HepG2 (cell line): ENCODE measurements at regions not wholly inside any gene's neighbourhood (a gene's known extent, or its start where the extent isn't known, plus 50 kb on each side); places are given as distances from the start of the nearest gene placed in this dataset.
A peak's percentile ranks its signal among the peaks of the same experiment; 100 is the strongest.
"Not testable (repeated sequence)": the region's sequence is repeated elsewhere in the genome, so short reads cannot be mapped to it uniquely, and the experiment has no call there.

Experiments
- ATAC-seq: fragments of 200-7000 bp; cut with Tn5 transposase; 3 replicates; pipeline ENCODE4 v1.9.1; 2020; ENCODE audit warnings: mild to moderate bottlenecking, moderate library complexity
- BruUV-seq: library from RNA; stranded (reverse); fragments of 400-500 nt; replicated peaks from 2 replicates; lab custom pipeline; 2021; lab: Mats Ljungman, UMichigan
- CTCF ChIA-PET: fragments of 300-600 bp; formaldehyde crosslinking; extraction: SDS; loops from one replicate; lab custom pipeline; 2021; ENCODE audit warnings: low total read pairs, inconsistent platforms, low intra/inter-chr PET ratio; lab: Yijun Ruan, JAX
- POLR2A ChIA-PET: fragments of 350-600 bp; sonication (Branson Sonifier 250); formaldehyde crosslinking; loops from one replicate; lab custom pipeline; 2020; ENCODE audit warnings: antibody characterized with exemption, inconsistent platforms; lab: Yijun Ruan, JAX
- DNase-seq: peaks from one replicate; pipeline ENCODE4 v3.0.0-alpha.2; 2015; ENCODE audit warnings: low spot score
- FAIRE-seq: peaks from 3 replicates; lab custom pipeline; 2011; peaks lifted over from hg19 to GRCh38; lab: Jason Lieb, UNC
- H2AFZ ChIP-seq: one replicate; pipeline ENCODE4 v1.6.1; 2011; ENCODE audit warnings: low read length, inconsistent platforms
- H3K27ac ChIP-seq: fragments of 300-600 bp; 3 replicates; pipeline ENCODE4 v1.8.0; 2011; ENCODE audit warnings: mixed run types, mild to moderate bottlenecking, mixed read lengths, low read length, inconsistent platforms; ENCODE audit not compliant: insufficient read depth; ENCODE audit errors: extremely low read length
- H3K27me3 ChIP-seq, 2 experiments: fragments of 200-600 bp in 1 of 2; 2 replicates in 1 of 2; 3 replicates in 1 of 2; pipeline versions ENCODE4 v1.6.0 to v1.8.0; 2011; ENCODE audit warnings: low read length in 2 of 2, mild to moderate bottlenecking in 2 of 2, moderate library complexity in 2 of 2, inconsistent platforms in 1 of 2; ENCODE audit not compliant: insufficient read depth in 2 of 2, control insufficient read depth in 1 of 2
- H3K36me3 ChIP-seq, 2 experiments: fragments of 200-600 bp in 1 of 2; replicated peaks in 1 of 2; 2 replicates in 1 of 2; 3 replicates in 1 of 2; pipeline versions ENCODE4 v1.5.1 to v1.8.0; 2011; ENCODE audit warnings: low read length in 2 of 2, inconsistent platforms in 1 of 2; ENCODE audit not compliant: insufficient read depth in 2 of 2, control insufficient read depth in 1 of 2
- H3K4me1 ChIP-seq: 2 replicates; pipeline ENCODE4 v1.5.1; 2012; ENCODE audit warnings: low read length, inconsistent platforms; ENCODE audit not compliant: insufficient read depth
- H3K4me2 ChIP-seq: 2 replicates; pipeline ENCODE4 v1.6.0; 2011; ENCODE audit warnings: low read depth, low read length, inconsistent platforms
- H3K4me3 ChIP-seq, 3 experiments: fragments of 200-600 bp in 1 of 3; sonication (generic), shearing (Covaris generic) in 1 of 3; replicated peaks in 1 of 3; 2 replicates each; pipeline ENCODE4 v1.5.1; 2011 to 2016; ENCODE audit warnings: low read length in 3 of 3, inconsistent platforms in 2 of 3, low read depth in 2 of 3, mild to moderate bottlenecking in 2 of 3, control low read depth in 1 of 3, mixed read lengths in 1 of 3; ENCODE audit not compliant: insufficient read depth in 1 of 3
- H3K79me2 ChIP-seq: one replicate; pipeline ENCODE4 v1.6.1; 2011; ENCODE audit warnings: low read length, inconsistent platforms; ENCODE audit not compliant: insufficient read depth
- H3K9ac ChIP-seq: 2 replicates; pipeline ENCODE4 v1.6.0; 2011; ENCODE audit warnings: mild to moderate bottlenecking, low read depth, low read length, inconsistent platforms; ENCODE audit not compliant: insufficient read depth
- H3K9me3 ChIP-seq: 2 replicates; pipeline ENCODE4 v1.5.1; 2012; ENCODE audit warnings: mild to moderate bottlenecking, low read length
- H4K20me1 ChIP-seq: 2 replicates; pipeline ENCODE4 v1.6.0; 2011; ENCODE audit warnings: inconsistent platforms, mild to moderate bottlenecking, low read length, moderate library complexity; ENCODE audit not compliant: insufficient read depth
- ZBTB40 ChIP-seq, 2 experiments: fragments of 450-650 bp in 1 of 2; sonication (generic) in 1 of 2; formaldehyde crosslinking in 1 of 2; IDR thresholded peaks; 2 replicates each; pipeline versions ENCODE4 v1.6.1 to v1.8.0; 2016 to 2022; ENCODE audit warnings: antibody characterized with exemption in 1 of 2, mild to moderate bottlenecking in 1 of 2, missing genetic modification reagents in 1 of 2
- WGBS: methylation state at CpG from one replicate; pipeline ENCODE4 v1.1.6; 2017; ENCODE audit warnings: low lambda C conversion rate; 5-methylcytosine and 5-hydroxymethylcytosine counted together
- in situ Hi-C: cut with HindIII; loops from 2 replicates; pipeline ENCODE4 v1.10.0; 2017; ENCODE audit warnings: low pct_unique_long_range_greater_than_20kb; ENCODE audit not compliant: extremely low pct_ligation_motif_present
- intact Hi-C: fragments of 100-400 bp; cut with micrococcal nuclease; formaldehyde crosslinking; loops from one replicate; pipeline ENCODE4 v1.10.0; 2022; ENCODE audit not compliant: unreplicated experiment

- H3K4me2 ChIP-seq, H4K20me1 ChIP-seq, ATAC-seq, DNase-seq, CTCF ChIA-PET, H3K36me3 ChIP-seq, H3K4me3 ChIP-seq, POLR2A ChIA-PET, H3K9ac ChIP-seq, H2AFZ ChIP-seq, intact Hi-C loops, H3K79me2 ChIP-seq, BruUV-seq, H3K27ac ChIP-seq, FAIRE-seq, H3K27me3 ChIP-seq, H3K9me3 ChIP-seq, in situ Hi-C loops, H3K4me1 ChIP-seq: not testable (repeated sequence)
- WGBS: 50% methylated on average over 2 of the region's 2 CpGs
These were observed 173.8 kb downstream of the OTOP1 start for GRCh38 chr4:4052933-4053332.

- DNase-seq, H3K4me1 ChIP-seq, intact Hi-C loops, POLR2A ChIA-PET, BruUV-seq, H3K36me3 ChIP-seq, ATAC-seq, H4K20me1 ChIP-seq, CTCF ChIA-PET, H2AFZ ChIP-seq, H3K9me3 ChIP-seq, H3K9ac ChIP-seq, H3K4me2 ChIP-seq, H3K79me2 ChIP-seq, H3K4me3 ChIP-seq, FAIRE-seq, in situ Hi-C loops, H3K27me3 ChIP-seq, H3K27ac ChIP-seq: not testable (repeated sequence)
- 57% methylated on average over 3 of the region's 3 CpGs for WGBS
These were observed 169.5 kb downstream of the OTOP1 start for GRCh38 chr4:4057226-4057625.

- peak; percentile 77 for TF ChIP-seq ZBTB40 (IDR thresholded peaks at IDR 0.05)
- FAIRE-seq; H3K79me2 ChIP-seq; in situ Hi-C loops; POLR2A ChIA-PET; H3K27me3 ChIP-seq; H3K9me3 ChIP-seq; H3K36me3 ChIP-seq; H3K9ac ChIP-seq; DNase-seq; H3K4me3 ChIP-seq; H3K4me1 ChIP-seq; H4K20me1 ChIP-seq; H2AFZ ChIP-seq; BruUV-seq; H3K27ac ChIP-seq; ATAC-seq; H3K4me2 ChIP-seq; CTCF ChIA-PET; intact Hi-C loops; TF ChIP-seq ZBTB40 (CRISPR knock-in tag; IDR thresholded peaks at IDR 0.05): not testable (repeated sequence)
- WGBS: 7% methylated on average over 6 of the region's 6 CpGs
These were observed 142.6 kb downstream of the OTOP1 start for GRCh38 chr4:4084171-4084570.
